MM.1S (cell line): ENCODE measurements at regions not wholly inside any gene's neighbourhood (a gene's known extent, or its start where the extent isn't known, plus 50 kb on each side); places are given as distances from the start of the nearest gene placed in this dataset.

Experiments used
- DNase-seq: peaks from one replicate; pipeline ENCODE4 v3.0.0-alpha.2; 2015
- H2AFZ ChIP-seq: fragments of 300-600 bp; sonication (generic); 2 replicates; pipeline ENCODE4 v1.6.0; 2016; ENCODE audit warnings: antibody characterized with exemption, low read length
- H3F3A ChIP-seq: fragments of 300-600 bp; sonication (generic); 2 replicates; pipeline ENCODE4 v1.6.1; 2016; ENCODE audit warnings: mild to moderate bottlenecking, antibody characterized with exemption, low read length, moderate library complexity, mixed read lengths; ENCODE audit not compliant: insufficient read depth
- H3K27ac ChIP-seq: fragments of 300-600 bp; sonication (generic); 2 replicates; pipeline ENCODE4 v1.5.1; 2016; ENCODE audit warnings: mild to moderate bottlenecking, low read length
- H3K27me3 ChIP-seq: fragments of 300-600 bp; sonication (generic); replicated peaks from 2 replicates; pipeline ENCODE4 v1.6.0; 2016; ENCODE audit warnings: low read length; ENCODE audit not compliant: insufficient read depth
- H3K36me3 ChIP-seq: fragments of 300-600 bp; sonication (generic); replicated peaks from 2 replicates; pipeline ENCODE4 v1.6.1; 2016; ENCODE audit warnings: mild to moderate bottlenecking, low read length, mixed read lengths; ENCODE audit not compliant: insufficient read depth
- H3K4me1 ChIP-seq: fragments of 300-600 bp; sonication (generic); 2 replicates; pipeline ENCODE4 v1.6.1; 2016; ENCODE audit warnings: low read length, mixed read lengths
- H3K4me2 ChIP-seq: fragments of 300-600 bp; sonication (generic); 2 replicates; pipeline ENCODE4 v1.6.0; 2016; ENCODE audit warnings: low read depth, low read length
- H3K4me3 ChIP-seq: fragments of 300-600 bp; sonication (generic); 2 replicates; pipeline ENCODE4 v1.5.1; 2016; ENCODE audit warnings: low read length, mixed read lengths
- H3K79me2 ChIP-seq: fragments of 300-600 bp; sonication (generic); 2 replicates; pipeline ENCODE4 v1.6.1; 2016; ENCODE audit warnings: mixed run types, low read length, mixed read lengths
- H3K9ac ChIP-seq: fragments of 300-600 bp; sonication (generic); 2 replicates; pipeline ENCODE4 v1.6.1; 2016; ENCODE audit warnings: low read length, mixed read lengths
- H3K9me2 ChIP-seq: fragments of 300-600 bp; sonication (generic); replicated peaks from 2 replicates; pipeline ENCODE4 v1.6.1; 2016; ENCODE audit warnings: mild to moderate bottlenecking, low read length, mixed read lengths; ENCODE audit not compliant: insufficient read depth
- H3K9me3 ChIP-seq: fragments of 300-600 bp; sonication (generic); replicated peaks from 2 replicates; pipeline ENCODE4 v1.6.1; 2016; ENCODE audit warnings: mild to moderate bottlenecking, low read length, mixed read lengths; ENCODE audit not compliant: insufficient read depth
- H4K20me1 ChIP-seq: fragments of 300-600 bp; sonication (generic); 2 replicates; pipeline ENCODE4 v1.6.1; 2016; ENCODE audit warnings: mild to moderate bottlenecking, low read length, moderate library complexity, mixed read lengths; ENCODE audit not compliant: insufficient read depth
- EZH2 ChIP-seq: fragments of 300-600 bp; sonication (generic); optimal IDR thresholded peaks from 2 replicates; pipeline ENCODE3; 2017; ENCODE audit warnings: low read depth, mild to moderate bottlenecking, antibody characterized with exemption, low read length, mixed read lengths
- EZH2phosphoT487 ChIP-seq: fragments of 300-600 bp; sonication (generic); IDR thresholded peaks from 2 replicates; pipeline ENCODE4 v1.6.1; 2018; ENCODE audit warnings: antibody characterized with exemption, low read length
- TF ChIP-seq, protein P1 (sequence below): fragments of 300-600 bp; sonication (generic); IDR thresholded peaks from 2 replicates; pipeline ENCODE4 v1.5.1; 2016; ENCODE audit warnings: antibody characterized with exemption, low read length, mixed read lengths

DNA sequence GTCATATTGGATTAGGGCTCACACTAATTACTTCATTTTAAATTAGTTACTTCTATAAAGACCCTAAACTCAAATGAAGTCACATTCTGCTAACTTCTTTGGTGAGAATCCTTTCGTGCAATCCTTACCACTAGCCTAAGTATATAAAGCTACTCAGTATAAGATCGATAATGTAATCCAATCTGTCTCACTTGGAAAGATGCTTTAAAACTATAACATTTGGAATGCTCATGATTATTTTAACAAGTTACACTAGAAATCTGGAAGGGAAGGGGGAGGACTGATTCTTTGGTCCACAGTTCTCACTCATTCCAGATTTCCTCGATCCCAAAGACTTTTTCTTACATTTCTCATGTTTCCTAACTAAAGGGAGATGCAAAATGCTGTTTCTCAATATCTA is 336.4 kb upstream of the SLIT2 start:
- Histone ChIP-seq H3F3A (no peaks in the 10 kb centered on the region), H3K4me1 (no peaks in the 10 kb centered on the region), H4K20me1 (no peaks in the 10 kb centered on the region), H2AFZ (no peak overlapping the region), H3K27me3 (no peaks in the 10 kb centered on the region), H3K79me2 (no peaks in the 10 kb centered on the region), H3K4me2 (no peak overlapping the region), H3K27ac (no peak overlapping the region), H3K36me3 (no peaks in the 10 kb centered on the region), H3K9ac (no peak overlapping the region), H3K4me3 (no peak overlapping the region), H3K9me3 (no peaks in the 10 kb centered on the region), H3K9me2 (no peaks in the 10 kb centered on the region)
- TF ChIP-seq EZH2 (no peak), EZH2phosphoT487 (no peak)
- TF ChIP-seq, protein P1, sequence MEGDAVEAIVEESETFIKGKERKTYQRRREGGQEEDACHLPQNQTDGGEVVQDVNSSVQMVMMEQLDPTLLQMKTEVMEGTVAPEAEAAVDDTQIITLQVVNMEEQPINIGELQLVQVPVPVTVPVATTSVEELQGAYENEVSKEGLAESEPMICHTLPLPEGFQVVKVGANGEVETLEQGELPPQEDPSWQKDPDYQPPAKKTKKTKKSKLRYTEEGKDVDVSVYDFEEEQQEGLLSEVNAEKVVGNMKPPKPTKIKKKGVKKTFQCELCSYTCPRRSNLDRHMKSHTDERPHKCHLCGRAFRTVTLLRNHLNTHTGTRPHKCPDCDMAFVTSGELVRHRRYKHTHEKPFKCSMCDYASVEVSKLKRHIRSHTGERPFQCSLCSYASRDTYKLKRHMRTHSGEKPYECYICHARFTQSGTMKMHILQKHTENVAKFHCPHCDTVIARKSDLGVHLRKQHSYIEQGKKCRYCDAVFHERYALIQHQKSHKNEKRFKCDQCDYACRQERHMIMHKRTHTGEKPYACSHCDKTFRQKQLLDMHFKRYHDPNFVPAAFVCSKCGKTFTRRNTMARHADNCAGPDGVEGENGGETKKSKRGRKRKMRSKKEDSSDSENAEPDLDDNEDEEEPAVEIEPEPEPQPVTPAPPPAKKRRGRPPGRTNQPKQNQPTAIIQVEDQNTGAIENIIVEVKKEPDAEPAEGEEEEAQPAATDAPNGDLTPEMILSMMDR = no peak
- DNase-seq = no peak

DNA sequence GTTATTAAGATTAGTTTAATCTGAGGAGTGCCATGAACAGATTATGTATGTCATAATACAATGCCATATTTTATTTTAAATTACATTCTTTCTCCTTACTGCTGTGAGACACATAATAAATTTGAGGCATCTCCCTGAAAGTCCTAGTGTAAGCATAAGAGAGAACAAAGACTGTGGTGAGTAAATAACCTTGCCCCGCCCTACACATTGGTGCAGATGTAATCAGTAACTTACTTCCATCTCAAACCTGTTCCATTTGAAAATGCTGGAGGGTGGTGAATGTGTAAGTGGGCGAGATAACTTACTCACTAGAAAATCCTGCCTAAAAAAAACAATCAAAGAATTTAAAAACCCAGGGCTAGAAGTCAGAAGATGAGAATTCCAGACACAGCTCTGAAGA is 338.1 kb upstream of the SLIT2 start:
- no peak overlapping the region for H3K27ac ChIP-seq
- H3K9me3 ChIP-seq = no peaks in the 10 kb centered on the region
- H2AFZ ChIP-seq = no peak overlapping the region
- H3F3A ChIP-seq = no peaks in the 10 kb centered on the region
- H3K27me3 ChIP-seq = no peaks in the 10 kb centered on the region
- H3K4me3 ChIP-seq = no peak overlapping the region
- H4K20me1 ChIP-seq = no peaks in the 10 kb centered on the region
- H3K9ac ChIP-seq = no peak overlapping the region
- no peaks in the 10 kb centered on the region for H3K79me2 ChIP-seq
- H3K9me2 ChIP-seq = no peaks in the 10 kb centered on the region
- no peak overlapping the region for H3K4me2 ChIP-seq
- H3K36me3 ChIP-seq = no peaks in the 10 kb centered on the region
- no peaks in the 10 kb centered on the region for H3K4me1 ChIP-seq
- no peak for DNase-seq
- TF ChIP-seq EZH2phosphoT487 (no peak), EZH2 (no peak)
- TF ChIP-seq, protein P1 = no peak

DNA sequence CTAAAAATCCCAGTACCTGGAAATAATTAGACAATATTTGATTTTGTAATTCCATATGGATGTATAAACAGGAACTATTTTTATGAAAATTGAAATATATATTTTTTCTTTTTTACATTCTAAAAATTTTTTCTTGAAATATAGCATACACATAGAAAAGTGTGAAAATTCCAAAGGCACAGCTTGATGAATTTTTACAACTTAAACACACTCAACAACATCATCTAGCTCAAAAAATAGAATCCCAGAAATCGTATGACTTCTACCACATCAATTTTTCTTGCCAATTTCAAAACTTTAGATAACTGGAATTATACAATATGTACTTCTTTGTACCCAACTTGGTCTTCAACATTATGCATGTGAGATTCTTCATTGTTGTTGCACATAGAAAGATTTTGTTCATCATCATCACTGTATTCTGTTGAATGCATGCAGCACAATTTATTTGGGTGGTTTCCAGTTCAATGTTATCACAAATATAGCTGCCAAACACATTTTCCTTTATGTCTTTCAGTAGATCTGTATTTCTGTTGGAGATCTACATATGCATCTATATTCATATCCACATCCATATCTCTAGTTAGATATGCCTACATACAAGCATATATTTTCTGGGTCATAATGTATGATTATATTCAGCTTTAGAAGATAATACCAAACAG is 340.7 kb upstream of the SLIT2 start:
- no peak for DNase-seq
- H3K27me3 ChIP-seq = no peaks in the 10 kb centered on the region
- H3F3A ChIP-seq = no peaks in the 10 kb centered on the region
- H3K36me3 ChIP-seq = no peaks in the 10 kb centered on the region
- no peak overlapping the region for H2AFZ ChIP-seq
- H3K27ac ChIP-seq = no peak overlapping the region
- TF ChIP-seq EZH2phosphoT487 (no peak), EZH2 (no peak)
- TF ChIP-seq, protein P1 = no peak
- no peaks in the 10 kb centered on the region for H3K79me2 ChIP-seq
- H3K9me3 ChIP-seq = no peaks in the 10 kb centered on the region
- no peak overlapping the region for H3K9ac ChIP-seq
- H4K20me1 ChIP-seq = no peaks in the 10 kb centered on the region
- no peak overlapping the region for H3K4me3 ChIP-seq
- no peak overlapping the region for H3K4me2 ChIP-seq
- no peaks in the 10 kb centered on the region for H3K9me2 ChIP-seq
- no peaks in the 10 kb centered on the region for H3K4me1 ChIP-seq
